SU-DHL-6 (cell line): ENCODE measurements at regions not wholly inside any gene's neighbourhood (a gene's known extent, or its start where the extent isn't known, plus 50 kb on each side); places are given as distances from the start of the nearest gene placed in this dataset.

Experiments used
- H2AFZ ChIP-seq: fragments of 200-600 bp; sonication (generic); 2 replicates; pipeline ENCODE4 v1.6.1; 2014; ENCODE audit warnings: low read depth, mild to moderate bottlenecking, moderate library complexity, mixed read lengths, antibody characterized with exemption, low read length; ENCODE audit not compliant: severe bottlenecking
- H3F3A ChIP-seq: fragments of 200-600 bp; shearing (Covaris generic); 2 replicates; pipeline ENCODE4 v1.6.0; 2016; ENCODE audit warnings: antibody characterized with exemption, mild to moderate bottlenecking; ENCODE audit not compliant: insufficient read depth
- H3K27ac ChIP-seq: fragments of 200-600 bp; sonication (generic); 2 replicates; pipeline ENCODE4 v1.5.1; 2016; ENCODE audit warnings: low read depth, mild to moderate bottlenecking, low read length, moderate library complexity, mixed read lengths
- H3K27me3 ChIP-seq: fragments of 200-600 bp; sonication (generic), shearing (Covaris generic); 2 replicates; pipeline ENCODE4 v1.6.0; 2014; ENCODE audit warnings: mild to moderate bottlenecking, low read length
- H3K36me3 ChIP-seq: fragments of 200-600 bp; sonication (generic); 2 replicates; pipeline ENCODE4 v1.6.1; 2014; ENCODE audit warnings: mild to moderate bottlenecking, low read length, mixed read lengths
- H3K4me2 ChIP-seq: fragments of 300-600, 200-600 bp; shearing (Covaris generic), sonication (generic); 2 replicates; pipeline ENCODE4 v1.6.0; 2014; ENCODE audit warnings: low read length, low read depth, mild to moderate bottlenecking; ENCODE audit not compliant: poor library complexity, severe bottlenecking
- H3K4me3 ChIP-seq: fragments of 200-600 bp; sonication (generic); 2 replicates; pipeline ENCODE4 v1.5.1; 2014; ENCODE audit warnings: antibody characterized with exemption, low read length, mild to moderate bottlenecking, mixed read lengths; ENCODE audit not compliant: insufficient read depth, poor library complexity, severe bottlenecking
- H3K79me2 ChIP-seq: fragments of 200-600 bp; sonication (generic); 2 replicates; pipeline ENCODE4 v1.6.1; 2014; ENCODE audit warnings: mild to moderate bottlenecking, low read length, moderate library complexity; ENCODE audit not compliant: insufficient read depth
- H3K9ac ChIP-seq: fragments of 200-600 bp; sonication (generic); 2 replicates; pipeline ENCODE4 v1.7.0; 2014; ENCODE audit warnings: mild to moderate bottlenecking, low read length
- H3K9me2 ChIP-seq: fragments of 200-600 bp; sonication (generic); replicated peaks from 2 replicates; pipeline ENCODE4 v1.6.1; 2014; ENCODE audit warnings: low read length; ENCODE audit not compliant: insufficient read depth
- H3K9me3 ChIP-seq: fragments of 200-600 bp; sonication (generic); 2 replicates; pipeline ENCODE4 v1.6.1; 2014; ENCODE audit warnings: low read length, mixed read lengths; ENCODE audit not compliant: insufficient read depth
- H4K20me1 ChIP-seq: fragments of 200-600 bp; sonication (generic); 2 replicates; pipeline ENCODE4 v1.6.1; 2014; ENCODE audit warnings: low read depth, mild to moderate bottlenecking, antibody characterized with exemption, low read length, moderate library complexity, mixed read lengths
- EZH2phosphoT487 ChIP-seq: fragments of 200-600 bp; sonication (generic), shearing (Covaris generic); conservative IDR thresholded peaks from 2 replicates; pipeline ENCODE4 v1.6.1; 2018; ENCODE audit warnings: mild to moderate bottlenecking, antibody characterized with exemption, low read length, moderate library complexity, mixed read lengths
- TF ChIP-seq, protein P1 (sequence below): fragments of 200-600 bp; sonication (generic); IDR thresholded peaks from one replicate; pipeline ENCODE4 v1.5.1; 2017; ENCODE audit warnings: antibody characterized with exemption, mild to moderate bottlenecking, low read length, moderate library complexity; ENCODE audit not compliant: insufficient read depth, poor library complexity, severe bottlenecking

DNA sequence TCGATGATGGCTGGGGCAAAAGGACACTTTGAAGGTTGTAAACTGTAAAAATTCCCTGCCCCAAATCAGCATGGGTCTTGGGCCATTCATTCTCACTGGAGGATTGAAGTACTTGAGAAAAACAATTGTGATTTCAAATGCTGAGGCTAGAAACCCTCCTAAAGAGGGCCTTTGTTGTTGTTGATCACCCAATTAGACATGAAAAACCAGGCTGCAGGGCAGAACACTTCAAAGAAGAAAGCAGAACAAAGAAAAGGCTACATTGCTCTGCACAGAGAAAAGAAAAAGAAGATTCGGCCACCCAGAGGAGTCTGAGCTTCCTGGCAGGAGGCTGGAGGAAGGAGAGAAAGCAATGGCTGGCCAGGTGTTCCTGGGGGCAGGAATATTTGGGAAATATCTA lies 143.1 kb downstream of the NPY start:
- H3F3A ChIP-seq = no peaks in the 10 kb centered on the region
- peaks cover 23% of the 10 kb centered on the region for H3K9me3 ChIP-seq
- H3K36me3 ChIP-seq = no peaks in the 10 kb centered on the region
- H3K9me2 ChIP-seq = no peaks in the 10 kb centered on the region
- no peaks in the 10 kb centered on the region for H4K20me1 ChIP-seq
- H3K27ac ChIP-seq = no peak overlapping the region
- no peak overlapping the region for H3K4me3 ChIP-seq
- H3K4me2 ChIP-seq = no peak overlapping the region
- TF ChIP-seq EZH2phosphoT487 = no peak
- TF ChIP-seq, protein P1, sequence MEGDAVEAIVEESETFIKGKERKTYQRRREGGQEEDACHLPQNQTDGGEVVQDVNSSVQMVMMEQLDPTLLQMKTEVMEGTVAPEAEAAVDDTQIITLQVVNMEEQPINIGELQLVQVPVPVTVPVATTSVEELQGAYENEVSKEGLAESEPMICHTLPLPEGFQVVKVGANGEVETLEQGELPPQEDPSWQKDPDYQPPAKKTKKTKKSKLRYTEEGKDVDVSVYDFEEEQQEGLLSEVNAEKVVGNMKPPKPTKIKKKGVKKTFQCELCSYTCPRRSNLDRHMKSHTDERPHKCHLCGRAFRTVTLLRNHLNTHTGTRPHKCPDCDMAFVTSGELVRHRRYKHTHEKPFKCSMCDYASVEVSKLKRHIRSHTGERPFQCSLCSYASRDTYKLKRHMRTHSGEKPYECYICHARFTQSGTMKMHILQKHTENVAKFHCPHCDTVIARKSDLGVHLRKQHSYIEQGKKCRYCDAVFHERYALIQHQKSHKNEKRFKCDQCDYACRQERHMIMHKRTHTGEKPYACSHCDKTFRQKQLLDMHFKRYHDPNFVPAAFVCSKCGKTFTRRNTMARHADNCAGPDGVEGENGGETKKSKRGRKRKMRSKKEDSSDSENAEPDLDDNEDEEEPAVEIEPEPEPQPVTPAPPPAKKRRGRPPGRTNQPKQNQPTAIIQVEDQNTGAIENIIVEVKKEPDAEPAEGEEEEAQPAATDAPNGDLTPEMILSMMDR = no peak
- H3K9ac ChIP-seq = no peak overlapping the region
- H2AFZ ChIP-seq = no peak overlapping the region
- H3K79me2 ChIP-seq = no peaks in the 10 kb centered on the region
- H3K27me3 ChIP-seq = no peaks in the 10 kb centered on the region

DNA sequence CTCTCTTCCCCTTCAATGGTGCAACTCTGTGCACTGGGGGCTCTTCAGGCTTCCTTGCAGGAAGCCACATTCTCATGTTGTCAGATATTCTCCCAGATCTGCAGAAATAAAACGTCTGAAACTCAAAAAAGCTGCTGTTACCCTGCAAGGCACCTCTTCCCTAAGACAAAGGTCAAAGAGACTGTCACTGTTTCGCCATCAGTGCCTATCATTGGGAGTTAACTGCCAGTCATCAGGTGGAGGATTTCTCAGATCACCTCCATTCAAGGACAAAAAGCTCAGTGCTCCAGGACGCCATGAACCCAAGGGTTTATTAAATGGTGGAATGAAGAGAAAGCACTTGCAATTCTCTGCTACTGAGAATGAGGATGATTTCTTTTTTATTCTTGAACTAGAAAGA lies 144.6 kb upstream of the PALS2 start:
- H3K27ac ChIP-seq = no peak overlapping the region
- no peaks in the 10 kb centered on the region for H4K20me1 ChIP-seq
- H3K9ac ChIP-seq = no peak overlapping the region
- H3K9me3 ChIP-seq = peaks cover 23% of the 10 kb centered on the region
- no peaks in the 10 kb centered on the region for H3F3A ChIP-seq
- TF ChIP-seq, protein P1 = no peak
- TF ChIP-seq EZH2phosphoT487 = no peak
- H3K27me3 ChIP-seq = no peaks in the 10 kb centered on the region
- no peak overlapping the region for H3K4me3 ChIP-seq
- H3K4me2 ChIP-seq = no peak overlapping the region
- no peaks in the 10 kb centered on the region for H3K36me3 ChIP-seq
- no peaks in the 10 kb centered on the region for H3K9me2 ChIP-seq
- H3K79me2 ChIP-seq = no peaks in the 10 kb centered on the region
- no peak overlapping the region for H2AFZ ChIP-seq

DNA sequence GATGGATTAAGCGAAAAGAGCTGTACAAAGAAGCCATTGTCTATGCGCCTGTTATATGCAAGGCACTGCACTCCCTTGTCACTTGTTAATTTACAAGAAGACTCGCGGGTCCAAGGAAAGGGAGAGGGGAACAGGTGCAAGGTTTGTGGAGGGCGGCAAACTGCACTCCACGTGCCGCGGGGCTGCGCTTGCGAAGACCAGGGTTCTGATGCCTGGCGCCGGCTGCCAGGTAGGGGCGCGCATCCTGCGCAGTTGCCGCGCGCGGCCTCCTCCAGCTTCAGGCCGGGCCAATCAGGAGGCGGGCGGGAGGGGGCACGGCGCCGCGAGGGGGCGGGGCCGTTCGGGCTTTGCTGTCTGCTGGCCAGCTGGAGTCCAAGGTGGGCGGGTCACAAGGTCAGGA lies 140.6 kb upstream of the PALS2 start:
- no peaks in the 10 kb centered on the region for H4K20me1 ChIP-seq
- H3F3A ChIP-seq = no peaks in the 10 kb centered on the region
- H3K27me3 ChIP-seq = no peaks in the 10 kb centered on the region
- H3K4me3 ChIP-seq = no peak overlapping the region
- no peaks in the 10 kb centered on the region for H3K9me2 ChIP-seq
- no peaks in the 10 kb centered on the region for H3K36me3 ChIP-seq
- no peak overlapping the region for H2AFZ ChIP-seq
- H3K79me2 ChIP-seq = no peaks in the 10 kb centered on the region
- no peak overlapping the region for H3K9ac ChIP-seq
- TF ChIP-seq, protein P1 = no peak
- no peak for TF ChIP-seq EZH2phosphoT487
- no peak overlapping the region for H3K4me2 ChIP-seq
- no peak overlapping the region for H3K27ac ChIP-seq
- H3K9me3 ChIP-seq = no peaks in the 10 kb centered on the region
